Stimulated activated naive B cell treated with anti-CD40 and anti-IgM and Interleukin-4, amounts not matched to agents 10 μg/mL and 1 μg/mL and 100 μg/mL, for 72 hours (primary cell): ENCODE measurements at regions not wholly inside any gene's neighbourhood (a gene's known extent, or its start where the extent isn't known, plus 50 kb on each side); places are given as distances from the start of the nearest gene placed in this dataset.

Source experiments
- ATAC-seq, 2 donors: fragments of 150-1000 bp; cut with Tn5 transposase; replicated peaks; 2 replicates each; pipeline ENCODE4 v1.10.0; 2021; ENCODE audit warnings: moderate library complexity in 1 of 2
- DNase-seq: peaks from one replicate; pipeline ENCODE4 v3.0.0; 2021
- H3K27ac Mint-ChIP-seq: one replicate; pipeline ENCODE4 v1.8.0; 2022; ENCODE audit warnings: mild to moderate bottlenecking, mixed read lengths
- H3K27me3 Mint-ChIP-seq, 2 donors: one replicate each; pipeline ENCODE4 v1.8.0; 2022; ENCODE audit warnings: mixed read lengths in 2 of 2
- H3K36me3 Mint-ChIP-seq, 2 donors: one replicate each; pipeline ENCODE4 v1.8.0; 2022; ENCODE audit warnings: mixed read lengths in 2 of 2, mild to moderate bottlenecking in 1 of 2
- H3K4me1 Mint-ChIP-seq, 2 donors: one replicate each; pipeline ENCODE4 v1.8.0; 2022; ENCODE audit warnings: mixed read lengths in 2 of 2, mild to moderate bottlenecking in 1 of 2
- H3K4me3 Mint-ChIP-seq, 2 donors: one replicate each; pipeline ENCODE4 v1.8.0; 2022; ENCODE audit warnings: mild to moderate bottlenecking in 2 of 2, mixed read lengths in 2 of 2, moderate library complexity in 1 of 2
- H3K9me3 Mint-ChIP-seq, 2 donors: one replicate each; pipeline ENCODE4 v1.8.0; 2022; ENCODE audit warnings: mixed read lengths in 2 of 2, mild to moderate bottlenecking in 1 of 2

- Mint-ChIP-seq H3K4me1 (no peaks in the 10 kb centered on the region), H3K27ac (no peak overlapping the region), H3K36me3 (no peaks in the 10 kb centered on the region), H3K27me3 (peaks cover 0 to 10% of the 10 kb centered on the region in 2 donors), H3K9me3 (no peaks in the 10 kb centered on the region), H3K4me3 (no peak overlapping the region)
- DNase-seq (no peak), ATAC-seq (no peak)
Measured at GRCh38 chr3:87370007-87370406, 93.6 kb upstream of the POU1F1 start.

- no peak for DNase-seq
- no peak overlapping the region for H3K4me3 Mint-ChIP-seq
- peaks cover 0 to 6% of the 10 kb centered on the region in 2 donors for H3K27me3 Mint-ChIP-seq
- H3K4me1 Mint-ChIP-seq, result no peaks in the 10 kb centered on the region
- no peak overlapping the region for H3K27ac Mint-ChIP-seq
- H3K36me3 Mint-ChIP-seq, result no peaks in the 10 kb centered on the region
- H3K9me3 Mint-ChIP-seq, result no peaks in the 10 kb centered on the region
- ATAC-seq, result no peak
Measured at GRCh38 chr3:87367736-87368135, 91.4 kb upstream of the POU1F1 start.

GRCh38 chr3:87363721-87364120 lies 87.3 kb upstream of the POU1F1 start:
- no peaks in the 10 kb centered on the region for H3K9me3 Mint-ChIP-seq
- H3K27ac Mint-ChIP-seq, result no peak overlapping the region
- no peaks in the 10 kb centered on the region for H3K36me3 Mint-ChIP-seq
- no peak for DNase-seq
- ATAC-seq, result no peak
- no peak overlapping the region for H3K4me3 Mint-ChIP-seq
- H3K4me1 Mint-ChIP-seq, result no peaks in the 10 kb centered on the region
- peaks cover 0 to 6% of the 10 kb centered on the region in 2 donors for H3K27me3 Mint-ChIP-seq

GRCh38 chr3:87361956-87362355 lies 85.6 kb upstream of the POU1F1 start:
- no peak for ATAC-seq
- Mint-ChIP-seq H3K9me3 (no peaks in the 10 kb centered on the region), H3K4me1 (no peaks in the 10 kb centered on the region), H3K27ac (no peak overlapping the region), H3K27me3 (peaks cover 0 to 6% of the 10 kb centered on the region in 2 donors), H3K36me3 (no peaks in the 10 kb centered on the region), H3K4me3 (no peak overlapping the region)
- no peak for DNase-seq

GRCh38 chr3:87361271-87361670 lies 84.9 kb upstream of the POU1F1 start:
- H3K27ac Mint-ChIP-seq, result no peak overlapping the region
- DNase-seq (no peak), ATAC-seq (no peak)
- H3K36me3 Mint-ChIP-seq, result no peaks in the 10 kb centered on the region
- peaks cover 0 to 4% of the 10 kb centered on the region in 2 donors for H3K27me3 Mint-ChIP-seq
- H3K9me3 Mint-ChIP-seq, result no peaks in the 10 kb centered on the region
- no peak overlapping the region for H3K4me3 Mint-ChIP-seq
- H3K4me1 Mint-ChIP-seq, result no peaks in the 10 kb centered on the region

- Mint-ChIP-seq H3K27me3 (no peaks in the 10 kb centered on the region), H3K36me3 (no peaks in the 10 kb centered on the region), H3K9me3 (peaks cover 0 to 8% of the 10 kb centered on the region in 2 donors), H3K4me3 (no peak overlapping the region), H3K4me1 (no peaks in the 10 kb centered on the region), H3K27ac (no peak overlapping the region)
- DNase-seq (no peak), ATAC-seq (no peak)
Measured at GRCh38 chr3:87359826-87360225, 83.4 kb upstream of the POU1F1 start.

- ATAC-seq (no peak), DNase-seq (no peak)
- Mint-ChIP-seq H3K4me3 (no peak overlapping the region), H3K4me1 (no peaks in the 10 kb centered on the region), H3K9me3 (peaks cover 0 to 8% of the 10 kb centered on the region in 2 donors), H3K27ac (no peak overlapping the region), H3K27me3 (no peaks in the 10 kb centered on the region), H3K36me3 (no peaks in the 10 kb centered on the region)
Measured at GRCh38 chr3:87359025-87359424, 82.6 kb upstream of the POU1F1 start.

- H3K27ac Mint-ChIP-seq, result no peak overlapping the region
Measured at GRCh38 chr3:87358066-87358465, 81.7 kb upstream of the POU1F1 start.

GRCh38 chr3:87354398-87354797 lies 78.0 kb upstream of the POU1F1 start:
- Mint-ChIP-seq H3K4me1 (no peaks in the 10 kb centered on the region), H3K4me3 (no peak overlapping the region), H3K27ac (no peak overlapping the region), H3K36me3 (no peaks in the 10 kb centered on the region), H3K27me3 (no peaks in the 10 kb centered on the region), H3K9me3 (peaks cover 0 to 8% of the 10 kb centered on the region in 2 donors)
- DNase-seq (no peak), ATAC-seq (no peak)

More at GRCh38 chr3:87358066-87358465, 81.7 kb upstream of the POU1F1 start:
- ATAC-seq (no peak), DNase-seq (no peak)
- H3K4me3 Mint-ChIP-seq, result no peak overlapping the region
- no peaks in the 10 kb centered on the region for H3K27me3 Mint-ChIP-seq
- H3K9me3 Mint-ChIP-seq, result peaks cover 0 to 8% of the 10 kb centered on the region in 2 donors
- no peaks in the 10 kb centered on the region for H3K36me3 Mint-ChIP-seq
- no peaks in the 10 kb centered on the region for H3K4me1 Mint-ChIP-seq

GRCh38 chr3:87351937-87352336 lies 75.6 kb upstream of the POU1F1 start:
- Mint-ChIP-seq H3K27me3 (peaks cover 0 to 6% of the 10 kb centered on the region in 2 donors), H3K36me3 (no peaks in the 10 kb centered on the region)
- DNase-seq, result no peak

GRCh38 chr3:87350367-87351199 lies 74.2 kb upstream of the POU1F1 start:
- DNase-seq (no peak), ATAC-seq (peak; percentile 84 to 90)
- H3K4me1 Mint-ChIP-seq, result no peaks in the 10 kb centered on the region
- no peaks in the 10 kb centered on the region for H3K36me3 Mint-ChIP-seq
- no peak overlapping the region for H3K27ac Mint-ChIP-seq
- peaks cover 0 to 1% of the 10 kb centered on the region in 2 donors for H3K9me3 Mint-ChIP-seq
- no peak overlapping the region for H3K4me3 Mint-ChIP-seq
- peaks cover 0 to 6% of the 10 kb centered on the region in 2 donors for H3K27me3 Mint-ChIP-seq

More at GRCh38 chr3:87351937-87352336, 75.6 kb upstream of the POU1F1 start:
- H3K27ac Mint-ChIP-seq, result no peak overlapping the region
- no peak overlapping the region for H3K4me3 Mint-ChIP-seq
- no peaks in the 10 kb centered on the region for H3K4me1 Mint-ChIP-seq
- H3K9me3 Mint-ChIP-seq, result peaks cover 0 to 8% of the 10 kb centered on the region in 2 donors
- ATAC-seq, result no peak

- H3K36me3 Mint-ChIP-seq, result no peaks in the 10 kb centered on the region
- ATAC-seq, result no peak
- DNase-seq, result no peak
- no peaks in the 10 kb centered on the region for H3K4me1 Mint-ChIP-seq
- H3K27me3 Mint-ChIP-seq, result peaks cover 5 to 11% of the 10 kb centered on the region in 2 donors
- no peak overlapping the region for H3K27ac Mint-ChIP-seq
- H3K9me3 Mint-ChIP-seq, result no peaks in the 10 kb centered on the region
- H3K4me3 Mint-ChIP-seq, result no peak overlapping the region
Measured at GRCh38 chr3:87349833-87350232, 73.4 kb upstream of the POU1F1 start.

- ATAC-seq (no peak), DNase-seq (no peak)
- no peaks in the 10 kb centered on the region for H3K27me3 Mint-ChIP-seq
- no peak overlapping the region for H3K4me3 Mint-ChIP-seq
- H3K36me3 Mint-ChIP-seq, result no peaks in the 10 kb centered on the region
- peaks cover 0 to 5% of the 10 kb centered on the region in 2 donors for H3K4me1 Mint-ChIP-seq
- peaks cover 1 to 2% of the 10 kb centered on the region in 2 donors for H3K9me3 Mint-ChIP-seq
- H3K27ac Mint-ChIP-seq, result no peak overlapping the region
Measured at GRCh38 chr3:87336761-87337160, 60.4 kb upstream of the POU1F1 start.

GRCh38 chr3:87335931-87336330 lies 59.5 kb upstream of the POU1F1 start:
- Mint-ChIP-seq H3K9me3 (no peaks in the 10 kb centered on the region), H3K36me3 (no peaks in the 10 kb centered on the region), H3K4me1 (peaks cover 0 to 5% of the 10 kb centered on the region in 2 donors), H3K27me3 (no peaks in the 10 kb centered on the region), H3K4me3 (no peak overlapping the region), H3K27ac (no peak overlapping the region)
- DNase-seq (no peak), ATAC-seq (no peak)

GRCh38 chr3:87333393-87333892 lies 57.1 kb upstream of the POU1F1 start:
- H3K4me3 Mint-ChIP-seq, result no peak overlapping the region
- H3K9me3 Mint-ChIP-seq, result no peaks in the 10 kb centered on the region
- peaks cover 0 to 5% of the 10 kb centered on the region in 2 donors for H3K4me1 Mint-ChIP-seq
- peak; percentile 38 to 57 for ATAC-seq
- no peak overlapping the region for H3K27ac Mint-ChIP-seq
- no peaks in the 10 kb centered on the region for H3K36me3 Mint-ChIP-seq
- no peak for DNase-seq
- H3K27me3 Mint-ChIP-seq, result peaks cover 0 to 5% of the 10 kb centered on the region in 2 donors
